H1 (cell line): ENCODE measurements at regions not wholly inside any gene's neighbourhood (a gene's known extent, or its start where the extent isn't known, plus 50 kb on each side); places are given as distances from the start of the nearest gene placed in this dataset.

Source experiments
- CTCF ChIA-PET: fragments of 300-600 bp; sonication (Branson Sonifier 250); formaldehyde crosslinking; loops from one replicate; lab custom pipeline; 2021; ENCODE audit not compliant: partially characterized antibody; lab: Charles Lee
- POLR2A ChIA-PET: fragments of 300-600 bp; sonication (Branson Sonifier 250); formaldehyde crosslinking; loops from one replicate; lab custom pipeline; 2021; ENCODE audit warnings: inconsistent platforms; ENCODE audit not compliant: partially characterized antibody; lab: Charles Lee
- DNase-seq, 2 experiments: peaks; one replicate each; pipeline versions ENCODE4 v3.0.0 to v3.0.0-alpha.2; 2010 to 2022; ENCODE audit warnings: low spot score in 2 of 2, low read depth in 1 of 2, mixed read lengths in 1 of 2
- FAIRE-seq: peaks from 2 replicates; lab custom pipeline; 2011; peaks lifted over from hg19 to GRCh38; lab: Jason Lieb, UNC
- H2AFZ ChIP-seq: 2 replicates; pipeline ENCODE4 v1.8.1; 2012; ENCODE audit warnings: low read length, inconsistent platforms
- H2AK5ac ChIP-seq: 2 replicates; pipeline ENCODE4 v1.6.1; 2013; ENCODE audit warnings: low read depth, low read length
- H2BK120ac ChIP-seq: replicated peaks from 2 replicates; pipeline ENCODE3; 2013; ENCODE audit warnings: low read depth, low read length, inconsistent platforms
- H2BK12ac ChIP-seq: 2 replicates; pipeline ENCODE4 v1.6.1; 2013; ENCODE audit warnings: low read depth, low read length
- H2BK15ac ChIP-seq: 2 replicates; pipeline ENCODE4 v1.6.1; 2013; ENCODE audit warnings: low read length
- H2BK20ac ChIP-seq: 2 replicates; pipeline ENCODE4 v1.6.1; 2013; ENCODE audit warnings: low read length
- H2BK5ac ChIP-seq: 2 replicates; pipeline ENCODE4 v1.6.1; 2013; ENCODE audit warnings: low read depth, low read length
- H3K14ac ChIP-seq: 2 replicates; pipeline ENCODE4 v1.6.1; 2013; ENCODE audit warnings: inconsistent platforms; ENCODE audit not compliant: insufficient read length
- H3K18ac ChIP-seq: 2 replicates; pipeline ENCODE4 v1.6.1; 2013; ENCODE audit warnings: low read length; ENCODE audit errors: extremely low read depth
- H3K23ac ChIP-seq: 2 replicates; pipeline ENCODE4 v1.6.1; 2013; ENCODE audit warnings: inconsistent platforms; ENCODE audit not compliant: insufficient read length
- H3K23me2 ChIP-seq: 2 replicates; pipeline ENCODE4 v1.6.1; 2013; ENCODE audit warnings: low read depth, low read length
- H3K27ac ChIP-seq: 2 replicates; pipeline ENCODE4 v1.6.1; 2011; ENCODE audit warnings: low read depth, low read length, inconsistent platforms
- H3K27me3 ChIP-seq, 4 experiments: replicated peaks in 1 of 4; 1 replicate in 1 of 4; 2 replicates in 3 of 4; pipeline versions ENCODE4 v1.6.1 to v1.8.1; 2011 to 2013; ENCODE audit warnings: low read length in 3 of 4, mild to moderate bottlenecking in 3 of 4, inconsistent platforms in 2 of 4, mixed read lengths in 2 of 4, moderate library complexity in 1 of 4; ENCODE audit not compliant: control insufficient read depth in 3 of 4, insufficient read depth in 3 of 4; ENCODE audit errors: extremely low read depth in 1 of 4
- H3K36me3 ChIP-seq, 4 experiments: 2 replicates each; pipeline versions ENCODE4 v1.6.1 to v1.8.1; 2011 to 2013; ENCODE audit warnings: mild to moderate bottlenecking in 4 of 4, low read length in 3 of 4, moderate library complexity in 2 of 4, control low read depth in 1 of 4, inconsistent platforms in 1 of 4; ENCODE audit not compliant: insufficient read depth in 4 of 4, control insufficient read depth in 2 of 4
- H3K4ac ChIP-seq: replicated peaks from 2 replicates; pipeline ENCODE3; 2013; ENCODE audit warnings: low read length, low read depth, mixed read lengths, inconsistent platforms; ENCODE audit not compliant: insufficient read length
- H3K4me1 ChIP-seq, 4 experiments: replicated peaks in 1 of 4; 1 replicate in 1 of 4; 2 replicates in 3 of 4; pipeline versions ENCODE4 v1.6.1 to v1.8.1; 2011 to 2013; ENCODE audit warnings: low read length in 3 of 4, inconsistent platforms in 2 of 4, mixed read lengths in 1 of 4; ENCODE audit not compliant: insufficient read depth in 4 of 4, control insufficient read depth in 3 of 4
- H3K4me2 ChIP-seq, 2 experiments: 2 replicates each; pipeline versions ENCODE4 v1.6.1 to v1.8.1; 2011 to 2013; ENCODE audit warnings: low read depth in 2 of 2, low read length in 2 of 2, control low read depth in 1 of 2, inconsistent platforms in 1 of 2, mild to moderate bottlenecking in 1 of 2; ENCODE audit not compliant: insufficient read depth in 1 of 2
- H3K4me3 ChIP-seq, 4 experiments: fragments of 200-600, 300-600 bp in 1 of 4; sonication (generic), shearing (Covaris generic), sonication (Bioruptor Twin) in 1 of 4; 2 replicates each; pipeline versions ENCODE4 v1.5.1 to v1.8.1; 2011 to 2016; ENCODE audit warnings: low read length in 4 of 4, low read depth in 3 of 4, control low read depth in 2 of 4, inconsistent platforms in 2 of 4, mild to moderate bottlenecking in 2 of 4, mixed read lengths in 1 of 4, moderate library complexity in 1 of 4; ENCODE audit not compliant: insufficient read depth in 2 of 4; ENCODE audit errors: extremely low read depth in 1 of 4
- H3K56ac ChIP-seq: replicated peaks from 2 replicates; pipeline ENCODE3; 2013; ENCODE audit warnings: low read depth, mild to moderate bottlenecking, mixed read lengths, low read length, inconsistent platforms; ENCODE audit not compliant: insufficient read length
- H3K79me1 ChIP-seq: 2 replicates; pipeline ENCODE4 v1.6.1; 2013; ENCODE audit warnings: low read depth, low read length, control low read depth
- H3K79me2 ChIP-seq, 2 experiments: 2 replicates each; pipeline versions ENCODE4 v1.6.1 to v1.8.1; 2012 to 2013; ENCODE audit warnings: low read length in 2 of 2, mild to moderate bottlenecking in 2 of 2, inconsistent platforms in 1 of 2; ENCODE audit not compliant: insufficient read depth in 2 of 2, control insufficient read depth in 1 of 2
- H3K9ac ChIP-seq, 4 experiments: replicated peaks in 1 of 4; 1 replicate in 1 of 4; 2 replicates in 3 of 4; pipeline versions ENCODE4 v1.6.1 to v1.8.1; 2011 to 2013; ENCODE audit warnings: low read depth in 3 of 4, low read length in 3 of 4, control low read depth in 2 of 4, mild to moderate bottlenecking in 2 of 4, moderate library complexity in 2 of 4, inconsistent platforms in 1 of 4; ENCODE audit errors: extremely low read depth in 1 of 4
- H3K9me3 ChIP-seq, 2 experiments: 2 replicates each; pipeline versions ENCODE4 v1.6.1 to v1.8.1; 2012 to 2013; ENCODE audit warnings: mild to moderate bottlenecking in 2 of 2, moderate library complexity in 2 of 2, control low read depth in 1 of 2, inconsistent platforms in 1 of 2, low read depth in 1 of 2, low read length in 1 of 2, mixed read lengths in 1 of 2; ENCODE audit not compliant: insufficient read depth in 2 of 2
- H4K20me1 ChIP-seq, 2 experiments: replicated peaks in 1 of 2; 2 replicates each; pipeline versions ENCODE3 to v1.8.1; 2011 to 2013; ENCODE audit warnings: inconsistent platforms in 2 of 2, low read length in 2 of 2, mild to moderate bottlenecking in 1 of 2; ENCODE audit not compliant: insufficient read depth in 2 of 2, control insufficient read depth in 1 of 2
- H4K5ac ChIP-seq: 2 replicates; pipeline ENCODE4 v1.6.1; 2013; ENCODE audit warnings: low read length, low read depth, mixed read lengths, inconsistent platforms; ENCODE audit not compliant: insufficient read length
- H4K8ac ChIP-seq: 2 replicates; pipeline ENCODE4 v1.8.0; 2013; ENCODE audit warnings: mild to moderate bottlenecking, moderate library complexity, low read length, inconsistent platforms; ENCODE audit not compliant: insufficient read depth; ENCODE audit errors: extremely low read depth
- H4K91ac ChIP-seq: replicated peaks from 2 replicates; pipeline ENCODE3; 2013; ENCODE audit warnings: low read length, mixed read lengths, inconsistent platforms; ENCODE audit not compliant: insufficient read length
- ASH2L ChIP-seq: fragments of 200-600, 300-600 bp; sonication (generic); IDR thresholded peaks from one replicate; pipeline ENCODE4 v1.7.1; 2017; ENCODE audit warnings: low read length
- BACH1 ChIP-seq: IDR thresholded peaks from 2 replicates; pipeline ENCODE4 v1.6.1; 2012; ENCODE audit warnings: low read length, improper control_type of control experiment
- CHD1 ChIP-seq: IDR thresholded peaks from 2 replicates; pipeline ENCODE4 v1.6.1; 2012; ENCODE audit warnings: low read depth, low read length, improper control_type of control experiment
- CHD2 ChIP-seq: IDR thresholded peaks from 2 replicates; pipeline ENCODE4 v1.6.1; 2012; ENCODE audit warnings: low read length, improper control_type of control experiment
- CREB1 ChIP-seq: IDR thresholded peaks from 2 replicates; pipeline ENCODE4 v1.6.1; 2012; ENCODE audit warnings: inconsistent platforms
- HDAC2 ChIP-seq, 2 experiments: fragments of 300-600 bp in 1 of 2; sonication (generic) in 1 of 2; IDR thresholded peaks; 2 replicates each; pipeline ENCODE4 v1.6.1; 2011 to 2012; ENCODE audit warnings: low read depth in 2 of 2, low read length in 2 of 2, mild to moderate bottlenecking in 2 of 2, moderate library complexity in 2 of 2, borderline replicate concordance in 1 of 2, inconsistent platforms in 1 of 2
- JUN ChIP-seq: IDR thresholded peaks from 2 replicates; pipeline ENCODE4 v1.6.1; 2011; ENCODE audit warnings: low read depth, mild to moderate bottlenecking, improper control_type of control experiment, low read length
- KDM4A ChIP-seq: IDR thresholded peaks from one replicate; pipeline ENCODE4 v1.7.1; 2012; ENCODE audit warnings: low read depth, mild to moderate bottlenecking, moderate library complexity, low read length, inconsistent platforms; ENCODE audit not compliant: severe bottlenecking
- MAFK ChIP-seq: IDR thresholded peaks from 2 replicates; pipeline ENCODE4 v1.6.1; 2012; ENCODE audit warnings: low read depth, mild to moderate bottlenecking, improper control_type of control experiment, low read length
- NRF1 ChIP-seq: IDR thresholded peaks from 2 replicates; pipeline ENCODE4 v1.6.1; 2011; ENCODE audit warnings: mild to moderate bottlenecking, low read depth, low read length, improper control_type of control experiment
- POLR2AphosphoS5 ChIP-seq: IDR thresholded peaks from 2 replicates; pipeline ENCODE4 v1.6.1; 2011; ENCODE audit warnings: low read depth, low read length
- SAP30 ChIP-seq: fragments of 300-600 bp; sonication (generic); IDR thresholded peaks from 2 replicates; pipeline ENCODE4 v1.7.1; 2012; ENCODE audit warnings: low read length, moderate library complexity, mild to moderate bottlenecking, inconsistent platforms; ENCODE audit not compliant: insufficient read depth, insufficient replicate concordance
- SIN3A ChIP-seq, 2 experiments: IDR thresholded peaks in 1 of 2; conservative IDR thresholded peaks in 1 of 2; 2 replicates each; pipeline ENCODE4 v1.6.1; 2011 to 2012; ENCODE audit warnings: low read length in 2 of 2, improper control_type of control experiment in 1 of 2, low read depth in 1 of 2, mild to moderate bottlenecking in 1 of 2
- TAF1 ChIP-seq: IDR thresholded peaks from 2 replicates; pipeline ENCODE4 v1.6.1; 2011; ENCODE audit warnings: mild to moderate bottlenecking, low read depth, low read length
- TBP ChIP-seq: IDR thresholded peaks from 2 replicates; pipeline ENCODE4 v1.6.1; 2011; ENCODE audit warnings: low read depth, low read length, improper control_type of control experiment
- TEAD4 ChIP-seq: IDR thresholded peaks from 2 replicates; pipeline ENCODE4 v1.6.1; 2012; ENCODE audit warnings: low read depth, low read length, inconsistent platforms, mixed read lengths
- WGBS, 2 experiments: shearing (Covaris generic) in 1 of 2; methylation state at CpG; one replicate each; pipeline versions ENCODE4 v1.1.6 to v1.1.7; 2013 to 2015; ENCODE audit warnings: low lambda C conversion rate in 2 of 2, mixed read lengths in 2 of 2, inconsistent platforms in 1 of 2, low coverage in 1 of 2, missing lambda C conversion rate in 1 of 2; ENCODE audit not compliant: insufficient replicate concordance in 2 of 2, insufficient coverage in 1 of 2, insufficient read length in 1 of 2; ENCODE audit errors: extremely low coverage in 1 of 2, missing lambda C conversion rate in 1 of 2; 5-methylcytosine and 5-hydroxymethylcytosine counted together

GRCh38 chr13:84972907-84973306 lies 826.3 kb downstream of the SLITRK6 start:
- H3K4me2 ChIP-seq, result no peak overlapping the region
- no peak overlapping the region for H2AK5ac ChIP-seq
- DNase-seq (no peak), FAIRE-seq (no peak)
- no peak overlapping the region for H4K91ac ChIP-seq
- H3K18ac ChIP-seq, result no peak overlapping the region
- H4K20me1 ChIP-seq, result no peaks in the 10 kb centered on the region
- CTCF ChIA-PET, result interaction anchor here (1.1 to 1.6 kb wide), 2 partner anchors 11 to 856 kb away, joined by 3 to 7 read pairs; no protein-coding TSS in a partner anchor
- H3K79me1 ChIP-seq, result no peaks in the 10 kb centered on the region
- H3K4me3 ChIP-seq, result no peak overlapping the region
- no peak overlapping the region for H3K9ac ChIP-seq
- no peaks in the 10 kb centered on the region for H3K36me3 ChIP-seq
- no peak overlapping the region for H3K14ac ChIP-seq
- POLR2A ChIA-PET, result no interaction called here
- H3K4ac ChIP-seq, result no peak overlapping the region
- peaks cover 0 to 3% of the 10 kb centered on the region in 2 experiments; a peak in 1 of 4 replicates for H3K9me3 ChIP-seq
- H3K27ac ChIP-seq, result no peak overlapping the region
- no peak overlapping the region for H3K56ac ChIP-seq
- peaks cover 0 to 5% (median 0%) of the 10 kb centered on the region in 4 experiments; a peak in 1 of 7 replicates for H3K4me1 ChIP-seq
- no peak overlapping the region for H2BK15ac ChIP-seq
- H2BK120ac ChIP-seq, result no peak overlapping the region
- H2AFZ ChIP-seq, result no peak overlapping the region
- no peak overlapping the region for H4K5ac ChIP-seq
- WGBS, 2 experiments, result 97% methylated on average over 4 of the region's 4 CpGs; no CpG with 5 or more reads in 1 of the 2 experiments
- no peak overlapping the region for H3K23ac ChIP-seq
- no peaks in the 10 kb centered on the region for H3K79me2 ChIP-seq
- H3K23me2 ChIP-seq, result no peaks in the 10 kb centered on the region
- H3K27me3 ChIP-seq, result peaks cover 0 to 1% (median 0%) of the 10 kb centered on the region in 4 experiments; a peak in 1 of 7 replicates
- H4K8ac ChIP-seq, result no peak overlapping the region
- no peak overlapping the region for H2BK5ac ChIP-seq
- no peak overlapping the region for H2BK12ac ChIP-seq
- H2BK20ac ChIP-seq, result no peak overlapping the region
- TF ChIP-seq BACH1 (no peak), CHD1 (no peak), SAP30 (no peak), KDM4A (no peak), NRF1 (no peak), HDAC2 (IDR thresholded peaks at IDR 0.05; ENCODE audit: borderline replicate concordance in 1 of 2, low read depth in 2 of 2, low read length in 2 of 2) (no peak), TBP (no peak), POLR2AphosphoS5 (no peak), TAF1 (no peak), CREB1 (no peak), MAFK (no peak), SIN3A (conservative IDR thresholded peaks at IDR 0.05 in 1 of 2, IDR thresholded peaks at IDR 0.05 in 1 of 2; ENCODE audit: low read depth in 1 of 2, low read length in 2 of 2) (no peak), CHD2 (no peak), ASH2L (no peak), JUN (no peak), TEAD4 (no peak)
